HG03139 (cell line): ENCODE measurements at regions not wholly inside any gene's neighbourhood (a gene's known extent, or its start where the extent isn't known, plus 50 kb on each side); places are given as distances from the start of the nearest gene placed in this dataset.
"Not testable (repeated sequence)": the region's sequence is repeated elsewhere in the genome, so short reads cannot be mapped to it uniquely, and the experiment has no call there.

Experiments
- ATAC-seq: cut with Tn5 transposase; IDR thresholded peaks from one replicate; pipeline ENCODE4 v1.9.1; 2021; ENCODE audit not compliant: unreplicated experiment

- no peak for ATAC-seq
Measured at GRCh38 chr4:179059396-179059795, 1617.2 kb upstream of the AGA start.

- not testable (repeated sequence) for ATAC-seq
Measured at GRCh38 chr4:179066254-179066653, 1624.0 kb upstream of the AGA start.

GRCh38 chr4:179071131-179071530 is 1628.9 kb upstream of the AGA start:
- no peak for ATAC-seq

GRCh38 chr4:179076865-179077264 is 1634.6 kb upstream of the AGA start:
- no peak for ATAC-seq

- no peak for ATAC-seq
Measured at GRCh38 chr4:179095585-179096221, 1653.5 kb upstream of the AGA start.

- ATAC-seq = no peak
Measured at GRCh38 chr4:179097741-179098140, 1655.5 kb upstream of the AGA start.

GRCh38 chr4:179110356-179110755 is 1668.1 kb upstream of the AGA start:
- ATAC-seq = no peak

- no peak for ATAC-seq
Measured at GRCh38 chr4:179110816-179111215, 1668.6 kb upstream of the AGA start.

GRCh38 chr4:179112441-179113170 is 1670.4 kb upstream of the AGA start:
- ATAC-seq = no peak

- ATAC-seq = no peak
Measured at GRCh38 chr4:179114615-179115014, 1672.4 kb upstream of the AGA start.

GRCh38 chr4:179116011-179116410 is 1673.8 kb upstream of the AGA start:
- no peak for ATAC-seq

- no peak for ATAC-seq
Measured at GRCh38 chr4:179116581-179116980, 1674.3 kb upstream of the AGA start.

- ATAC-seq = no peak
Measured at GRCh38 chr4:179123084-179123483, 1680.8 kb upstream of the AGA start.

- ATAC-seq = no peak
Measured at GRCh38 chr4:179124419-179124818, 1682.2 kb upstream of the AGA start.

- no peak for ATAC-seq
Measured at GRCh38 chr4:179124957-179125356, 1682.7 kb upstream of the AGA start.

- no peak for ATAC-seq
Measured at GRCh38 chr4:179125870-179126269, 1683.6 kb upstream of the AGA start.

GRCh38 chr4:179128299-179128698 is 1686.1 kb upstream of the AGA start:
- ATAC-seq = no peak

- ATAC-seq = no peak
Measured at GRCh38 chr4:179130122-179130714, 1688.0 kb upstream of the AGA start.

GRCh38 chr4:179145746-179146525 is 1703.7 kb upstream of the AGA start:
- no peak for ATAC-seq

GRCh38 chr4:179151770-179152169 is 1709.5 kb upstream of the AGA start:
- no peak for ATAC-seq

GRCh38 chr4:179163147-179163546 is 1720.9 kb upstream of the AGA start:
- ATAC-seq = no peak
